HepG2 (cell line): ENCODE measurements at regions not wholly inside any gene's neighbourhood (a gene's known extent, or its start where the extent isn't known, plus 50 kb on each side); places are given as distances from the start of the nearest gene placed in this dataset.

Experiments used
- ATAC-seq: fragments of 200-7000 bp; cut with Tn5 transposase; 3 replicates; pipeline ENCODE4 v1.9.1; 2020; ENCODE audit warnings: mild to moderate bottlenecking, moderate library complexity
- BruUV-seq: library from RNA; stranded (reverse); fragments of 400-500 nt; replicated peaks from 2 replicates; lab custom pipeline; 2021; lab: Mats Ljungman, UMichigan
- CTCF ChIA-PET: fragments of 300-600 bp; formaldehyde crosslinking; extraction: SDS; loops from one replicate; lab custom pipeline; 2021; ENCODE audit warnings: low total read pairs, inconsistent platforms, low intra/inter-chr PET ratio; lab: Yijun Ruan, JAX
- POLR2A ChIA-PET: fragments of 350-600 bp; sonication (Branson Sonifier 250); formaldehyde crosslinking; loops from one replicate; lab custom pipeline; 2020; ENCODE audit warnings: antibody characterized with exemption, inconsistent platforms; lab: Yijun Ruan, JAX
- DNase-seq: peaks from one replicate; pipeline ENCODE4 v3.0.0-alpha.2; 2015; ENCODE audit warnings: low spot score
- FAIRE-seq: peaks from 3 replicates; lab custom pipeline; 2011; peaks lifted over from hg19 to GRCh38; lab: Jason Lieb, UNC
- H2AFZ ChIP-seq: one replicate; pipeline ENCODE4 v1.6.1; 2011; ENCODE audit warnings: low read length, inconsistent platforms
- H3K27ac ChIP-seq: fragments of 300-600 bp; 3 replicates; pipeline ENCODE4 v1.8.0; 2011; ENCODE audit warnings: mixed run types, mild to moderate bottlenecking, mixed read lengths, low read length, inconsistent platforms; ENCODE audit not compliant: insufficient read depth; ENCODE audit errors: extremely low read length
- H3K27me3 ChIP-seq, 2 experiments: fragments of 200-600 bp in 1 of 2; 2 replicates in 1 of 2; 3 replicates in 1 of 2; pipeline versions ENCODE4 v1.6.0 to v1.8.0; 2011; ENCODE audit warnings: low read length in 2 of 2, mild to moderate bottlenecking in 2 of 2, moderate library complexity in 2 of 2, inconsistent platforms in 1 of 2; ENCODE audit not compliant: insufficient read depth in 2 of 2, control insufficient read depth in 1 of 2
- H3K36me3 ChIP-seq, 2 experiments: fragments of 200-600 bp in 1 of 2; replicated peaks in 1 of 2; 2 replicates in 1 of 2; 3 replicates in 1 of 2; pipeline versions ENCODE4 v1.5.1 to v1.8.0; 2011; ENCODE audit warnings: low read length in 2 of 2, inconsistent platforms in 1 of 2; ENCODE audit not compliant: insufficient read depth in 2 of 2, control insufficient read depth in 1 of 2
- H3K4me1 ChIP-seq: 2 replicates; pipeline ENCODE4 v1.5.1; 2012; ENCODE audit warnings: low read length, inconsistent platforms; ENCODE audit not compliant: insufficient read depth
- H3K4me2 ChIP-seq: 2 replicates; pipeline ENCODE4 v1.6.0; 2011; ENCODE audit warnings: low read depth, low read length, inconsistent platforms
- H3K4me3 ChIP-seq, 3 experiments: fragments of 200-600 bp in 1 of 3; sonication (generic), shearing (Covaris generic) in 1 of 3; replicated peaks in 1 of 3; 2 replicates each; pipeline ENCODE4 v1.5.1; 2011 to 2016; ENCODE audit warnings: low read length in 3 of 3, inconsistent platforms in 2 of 3, low read depth in 2 of 3, mild to moderate bottlenecking in 2 of 3, control low read depth in 1 of 3, mixed read lengths in 1 of 3; ENCODE audit not compliant: insufficient read depth in 1 of 3
- H3K79me2 ChIP-seq: one replicate; pipeline ENCODE4 v1.6.1; 2011; ENCODE audit warnings: low read length, inconsistent platforms; ENCODE audit not compliant: insufficient read depth
- H3K9ac ChIP-seq: 2 replicates; pipeline ENCODE4 v1.6.0; 2011; ENCODE audit warnings: mild to moderate bottlenecking, low read depth, low read length, inconsistent platforms; ENCODE audit not compliant: insufficient read depth
- H3K9me3 ChIP-seq: 2 replicates; pipeline ENCODE4 v1.5.1; 2012; ENCODE audit warnings: mild to moderate bottlenecking, low read length
- H4K20me1 ChIP-seq: 2 replicates; pipeline ENCODE4 v1.6.0; 2011; ENCODE audit warnings: inconsistent platforms, mild to moderate bottlenecking, low read length, moderate library complexity; ENCODE audit not compliant: insufficient read depth
- ADNP ChIP-seq: sonication (generic); formaldehyde crosslinking; IDR thresholded peaks from 2 replicates; pipeline ENCODE4 v1.4.0; 2020; ENCODE audit warnings: missing genetic modification reagents
- CSRNP2 ChIP-seq: sonication (generic); formaldehyde crosslinking; conservative IDR thresholded peaks from 2 replicates; pipeline ENCODE4 v1.8.0; 2022; ENCODE audit warnings: low read depth, missing genetic modification reagents
- DRAP1 ChIP-seq: IDR thresholded peaks from 2 replicates; pipeline ENCODE4 v1.6.1; 2016; ENCODE audit warnings: missing genetic modification reagents, missing compliant biosample characterization
- IKZF1 ChIP-seq: fragments of 450-650 bp; IDR thresholded peaks from 2 replicates; pipeline ENCODE4 v1.7.1; 2016
- MATR3 ChIP-seq: sonication (generic); formaldehyde crosslinking; IDR thresholded peaks from 2 replicates; pipeline ENCODE4 v1.4.0; 2020; ENCODE audit warnings: missing genetic modification reagents
- MED8 ChIP-seq: sonication (generic); formaldehyde crosslinking; IDR thresholded peaks from 2 replicates; pipeline ENCODE4 v1.8.1; 2023; ENCODE audit warnings: mild to moderate bottlenecking, missing genetic modification reagents; ENCODE audit not compliant: insufficient replicate concordance
- NCOA1 ChIP-seq: sonication (generic); formaldehyde crosslinking; IDR thresholded peaks from 2 replicates; pipeline ENCODE4 v1.9.0; 2021; ENCODE audit warnings: missing genetic modification reagents
- TAF1 ChIP-seq: sonication (generic); formaldehyde crosslinking; IDR thresholded peaks from 2 replicates; pipeline ENCODE4 v1.4.0; 2020; ENCODE audit warnings: missing genetic modification reagents
- ZBTB21 ChIP-seq: sonication (generic); formaldehyde crosslinking; IDR thresholded peaks from 2 replicates; pipeline ENCODE4 v1.4.0; 2020; ENCODE audit warnings: missing genetic modification reagents
- ZBTB7A ChIP-seq: sonication (generic); formaldehyde crosslinking; IDR thresholded peaks from 2 replicates; pipeline ENCODE4 v1.8.0; 2022; ENCODE audit warnings: mild to moderate bottlenecking, missing genetic modification reagents
- ZIK1 ChIP-seq: sonication (generic); formaldehyde crosslinking; IDR thresholded peaks from 2 replicates; pipeline ENCODE4 v1.5.0; 2020; ENCODE audit warnings: mild to moderate bottlenecking, low read depth, missing genetic modification reagents, borderline replicate concordance
- ZNF326 ChIP-seq: sonication (generic); formaldehyde crosslinking; IDR thresholded peaks from 2 replicates; pipeline ENCODE4 v1.4.0; 2020; ENCODE audit warnings: missing genetic modification reagents, borderline replicate concordance
- ZNF382 ChIP-seq: sonication (generic); formaldehyde crosslinking; IDR thresholded peaks from 2 replicates; pipeline ENCODE4 v1.5.0; 2020; ENCODE audit warnings: missing genetic modification reagents, mild to moderate bottlenecking, borderline replicate concordance
- ZNF557 ChIP-seq: sonication (generic); formaldehyde crosslinking; IDR thresholded peaks from 2 replicates; pipeline ENCODE4 v1.4.0; 2020; ENCODE audit warnings: missing genetic modification reagents
- ZNF704 ChIP-seq: sonication (generic); formaldehyde crosslinking; IDR thresholded peaks from 2 replicates; pipeline ENCODE4 v1.8.1; 2023; ENCODE audit warnings: mild to moderate bottlenecking, inconsistent platforms, moderate library complexity, missing genetic modification reagents, borderline replicate concordance
- ZNF850 ChIP-seq: sonication (generic); formaldehyde crosslinking; conservative IDR thresholded peaks from 2 replicates; pipeline ENCODE4 v1.9.0; 2021; ENCODE audit warnings: mild to moderate bottlenecking, missing genetic modification reagents
- WGBS: methylation state at CpG from one replicate; pipeline ENCODE4 v1.1.6; 2017; ENCODE audit warnings: low lambda C conversion rate; 5-methylcytosine and 5-hydroxymethylcytosine counted together
- in situ Hi-C: cut with HindIII; loops from 2 replicates; pipeline ENCODE4 v1.10.0; 2017; ENCODE audit warnings: low pct_unique_long_range_greater_than_20kb; ENCODE audit not compliant: extremely low pct_ligation_motif_present
- intact Hi-C: fragments of 100-400 bp; cut with micrococcal nuclease; formaldehyde crosslinking; loops from one replicate; pipeline ENCODE4 v1.10.0; 2022; ENCODE audit not compliant: unreplicated experiment
- TF ChIP-seq, protein P1 (sequence below): IDR thresholded peaks from 2 replicates; pipeline ENCODE4 v1.6.1; 2018; ENCODE audit warnings: missing genetic modification reagents

DNA sequence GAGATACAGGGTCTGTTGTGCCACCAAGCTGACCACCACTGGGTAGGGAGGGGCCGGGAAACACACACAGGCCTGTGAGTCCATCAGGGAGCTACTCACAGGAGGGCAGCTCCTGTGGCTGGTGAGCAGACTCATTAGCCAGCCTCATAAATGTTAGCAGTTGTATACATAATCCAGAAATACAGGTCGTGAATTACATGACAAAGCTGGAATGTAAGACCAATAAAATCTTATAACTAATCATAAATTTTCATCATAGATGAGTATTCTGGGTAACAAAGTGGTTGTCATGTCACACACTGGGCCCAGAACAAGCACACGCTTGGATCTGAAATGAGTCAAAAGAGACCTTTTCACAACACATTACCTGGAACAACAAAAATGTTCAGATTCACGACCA lies 642.6 kb upstream of the AUTS2 start:
- FAIRE-seq (no peak), DNase-seq (no peak), ATAC-seq (no peak)
- intact Hi-C loops (no loop called here), in situ Hi-C loops (no loop called here)
- Histone ChIP-seq H3K9ac (no peak overlapping the region), H3K79me2 (no peaks in the 10 kb centered on the region), H3K36me3 (no peaks in the 10 kb centered on the region), H3K4me1 (no peaks in the 10 kb centered on the region), H4K20me1 (no peaks in the 10 kb centered on the region), H3K27me3 (no peaks in the 10 kb centered on the region)
- POLR2A ChIA-PET: no interaction called here
- BruUV-seq: no TSS peak
- WGBS: 23% methylated on average over 4 of the region's 4 CpGs
- TF ChIP-seq NCOA1 (CRISPR knock-in tag) (no peak), ZBTB7A (CRISPR knock-in tag) (no peak), TAF1 (CRISPR knock-in tag) (no peak)
- TF ChIP-seq, protein P1, sequence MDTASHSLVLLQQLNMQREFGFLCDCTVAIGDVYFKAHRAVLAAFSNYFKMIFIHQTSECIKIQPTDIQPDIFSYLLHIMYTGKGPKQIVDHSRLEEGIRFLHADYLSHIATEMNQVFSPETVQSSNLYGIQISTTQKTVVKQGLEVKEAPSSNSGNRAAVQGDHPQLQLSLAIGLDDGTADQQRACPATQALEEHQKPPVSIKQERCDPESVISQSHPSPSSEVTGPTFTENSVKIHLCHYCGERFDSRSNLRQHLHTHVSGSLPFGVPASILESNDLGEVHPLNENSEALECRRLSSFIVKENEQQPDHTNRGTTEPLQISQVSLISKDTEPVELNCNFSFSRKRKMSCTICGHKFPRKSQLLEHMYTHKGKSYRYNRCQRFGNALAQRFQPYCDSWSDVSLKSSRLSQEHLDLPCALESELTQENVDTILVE (CRISPR knock-in tag): no peak
- TF ChIP-seq, all 625 proteins: peak for 0
- CTCF ChIA-PET: no interaction called here
- no peak overlapping the region for H3K4me2 ChIP-seq
- H3K9me3 ChIP-seq: peaks cover 18% of the 10 kb centered on the region; the same call in 1 of the 2 replicates
- no peak overlapping the region for H3K4me3 ChIP-seq
- no peak overlapping the region for H3K27ac ChIP-seq
- H2AFZ ChIP-seq: no peak overlapping the region

- ChIA-PET CTCF (no interaction called here), POLR2A (no interaction called here)
- no peaks in the 10 kb centered on the region for H3K36me3 ChIP-seq
- no peaks in the 10 kb centered on the region for H4K20me1 ChIP-seq
- H3K4me1 ChIP-seq: no peaks in the 10 kb centered on the region
- in situ Hi-C loops (no loop called here), intact Hi-C loops (no loop called here)
- H3K9ac ChIP-seq: no peak overlapping the region
- H3K4me3 ChIP-seq: no peak overlapping the region
- no peak overlapping the region for H2AFZ ChIP-seq
- H3K4me2 ChIP-seq: no peak overlapping the region
- whole genome bisulfite sequencing: 5% methylated on average over 2 of the region's 2 CpGs
- no TSS peak for BruUV-seq
- ATAC-seq (no peak), FAIRE-seq (no peak), DNase-seq (no peak)
- peaks cover 18% of the 10 kb centered on the region for H3K9me3 ChIP-seq
- no peaks in the 10 kb centered on the region for H3K27me3 ChIP-seq
- H3K79me2 ChIP-seq: no peaks in the 10 kb centered on the region
- H3K27ac ChIP-seq: no peak overlapping the region
- TF ChIP-seq DRAP1 (CRISPR knock-in tag) (no peak), MATR3 (no peak), CSRNP2 (CRISPR knock-in tag) (no peak), ZIK1 (CRISPR knock-in tag) (no peak), ZNF382 (CRISPR knock-in tag) (no peak), MED8 (CRISPR knock-in tag) (no peak), ADNP (CRISPR knock-in tag) (no peak), ZNF850 (no peak), ZBTB21 (CRISPR knock-in tag) (no peak), ZNF557 (no peak), ZNF704 (CRISPR knock-in tag) (no peak), IKZF1 (no peak), ZNF326 (CRISPR knock-in tag) (no peak)
Measured at GRCh38 chr7:68958571-68958970, 639.7 kb upstream of the AUTS2 start.
